ENCODE measurements at regions not wholly inside any gene's neighbourhood (a gene's known extent, or its start where the extent isn't known, plus 50 kb on each side); places are given as distances from the start of the nearest gene placed in this dataset.

- TF ChIP-seq CTCF (optimal IDR thresholded peaks at IDR 0.05 in 1 of 3, IDR thresholded peaks at IDR 0.05 in 1 of 3, conservative IDR thresholded peaks at IDR 0.05 in 1 of 3; ENCODE audit: extremely low read depth in 1 of 3, insufficient read depth in 2 of 3, low read length in 3 of 3) = no peak
- TF ChIP-seq EZH2 (IDR thresholded peaks at IDR 0.05; ENCODE audit: low read length) = no peak
Observed at GRCh38 chr12:14315501-14315900, 50.0 kb upstream of the ATF7IP start.
